Stimulated activated CD8-positive, alpha-beta memory T cell treated with anti-CD3 and anti-CD28 coated beads, Interleukin-7, amount 100 ng/mL, for 24 hours (primary cell): ENCODE measurements at regions not wholly inside any gene's neighbourhood (a gene's known extent, or its start where the extent isn't known, plus 50 kb on each side); places are given as distances from the start of the nearest gene placed in this dataset.
"Not testable (repeated sequence)": the region's sequence is repeated elsewhere in the genome, so short reads cannot be mapped to it uniquely, and the experiment has no call there.

Experiments
- DNase-seq: peaks from one replicate; pipeline ENCODE4 v3.0.0-alpha.2; 2020; ENCODE audit warnings: low read depth

DNA sequence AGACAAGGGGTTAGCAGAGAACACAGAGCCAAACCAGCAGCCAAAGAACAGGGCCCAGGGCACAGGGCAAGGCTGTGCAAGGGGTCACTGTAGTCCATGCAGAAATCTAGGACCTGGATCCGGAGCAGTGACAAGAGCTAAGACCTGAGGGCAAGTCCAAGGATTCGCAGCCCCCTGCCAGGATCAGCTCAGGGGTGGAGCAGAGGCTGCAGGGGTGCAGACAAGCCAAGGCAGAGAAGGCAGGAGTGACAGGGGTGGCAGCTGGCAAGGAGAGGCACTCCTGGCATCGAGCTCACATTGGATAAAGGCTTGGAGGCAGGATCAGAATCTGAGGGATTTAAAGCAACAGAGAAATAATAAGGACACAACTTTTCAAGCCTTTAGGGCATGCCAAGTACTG, 80.7 kb upstream of the NANOS1 start:
- no peak for DNase-seq

DNA sequence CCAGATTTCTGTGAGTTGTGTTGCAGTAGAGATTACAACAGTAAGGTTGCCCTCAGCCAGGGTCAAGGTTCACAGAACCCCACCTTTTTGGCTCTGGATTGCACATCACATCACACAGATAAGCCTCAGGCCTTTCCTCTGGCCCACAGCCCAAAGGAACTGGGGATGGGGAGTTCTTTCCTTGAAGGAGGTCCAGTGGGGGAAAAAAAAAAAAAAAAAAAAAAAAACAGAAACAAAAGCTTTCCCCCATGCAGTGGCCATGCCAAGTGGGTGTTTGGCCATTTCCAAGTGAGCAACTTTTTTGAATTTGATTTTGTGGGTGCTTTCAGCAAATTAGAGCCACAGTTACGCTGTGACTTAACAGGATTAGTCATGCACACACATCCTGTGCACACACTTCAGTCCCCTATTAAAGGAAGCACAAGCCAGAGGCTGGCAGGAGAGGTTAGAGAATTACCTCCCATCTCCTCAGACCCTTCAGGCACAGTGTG, 79.3 kb upstream of the NANOS1 start:
- DNase-seq, result no peak

DNA sequence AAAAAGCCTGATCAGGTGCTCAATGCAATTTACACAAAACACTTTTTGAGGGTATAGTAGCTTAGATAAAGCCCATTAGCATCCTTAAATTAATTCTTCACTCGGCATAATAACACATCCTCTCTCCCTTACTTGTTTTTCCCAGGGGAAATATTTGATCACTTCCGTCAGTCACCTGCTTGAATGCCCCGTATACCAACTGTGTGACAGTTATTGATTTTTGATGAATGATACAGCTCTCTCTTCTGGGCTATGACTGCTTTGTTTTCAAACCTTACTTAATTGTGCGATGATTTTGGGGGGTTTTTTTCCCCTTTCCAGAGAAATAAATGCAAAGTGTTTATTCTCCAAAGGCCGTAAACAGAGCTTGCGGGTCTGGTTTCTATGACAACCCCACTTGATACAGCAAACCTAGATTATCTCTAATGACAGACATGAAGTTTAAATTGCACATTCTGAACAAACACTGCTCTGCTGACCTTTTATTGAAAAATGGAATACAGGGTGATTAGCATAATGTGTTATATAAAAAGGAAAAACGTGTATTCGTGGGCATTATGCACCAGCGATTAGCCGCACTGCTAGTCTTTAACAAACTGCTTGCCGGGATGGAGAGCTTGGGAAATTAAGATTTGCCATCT, 78.4 kb upstream of the NANOS1 start:
- no peak for DNase-seq

DNA sequence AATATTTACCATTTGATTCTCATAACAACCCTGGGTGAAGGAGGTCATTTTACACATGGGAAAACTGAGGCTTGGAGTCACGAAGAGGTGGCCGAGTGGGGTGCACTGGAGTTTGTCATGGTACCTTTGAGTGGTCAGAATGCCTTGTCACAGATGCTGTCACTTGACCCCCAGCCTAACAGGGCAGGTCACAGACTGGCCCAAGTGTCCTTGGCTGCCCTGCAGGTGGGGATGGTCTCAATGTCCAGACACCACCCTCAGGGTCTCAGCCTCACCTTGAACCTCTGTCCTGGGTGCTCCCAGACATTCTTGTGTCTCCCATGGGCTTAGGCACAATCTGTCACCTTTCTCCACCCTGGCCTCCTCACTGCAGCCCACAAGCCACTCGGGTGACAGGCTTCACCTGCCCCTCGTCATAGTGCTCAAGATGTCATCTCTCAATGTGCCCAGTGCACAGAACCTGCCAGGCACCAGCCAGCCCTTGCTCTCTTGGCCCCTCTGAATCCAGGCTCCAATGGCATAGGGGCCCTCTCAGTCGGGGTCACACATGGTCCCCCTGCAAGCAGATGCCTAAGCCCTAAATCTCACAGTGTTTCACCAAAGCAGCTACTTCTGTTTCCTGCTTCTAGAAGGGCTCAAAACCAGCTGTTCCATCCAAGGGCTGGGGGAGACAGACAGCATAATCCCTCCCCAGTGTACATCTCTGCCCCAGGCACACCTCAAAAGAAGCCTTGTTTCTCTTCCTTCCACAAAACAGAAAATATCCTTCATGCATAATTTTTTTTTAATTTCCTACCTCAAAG, 76.8 kb upstream of the NANOS1 start:
- DNase-seq, result no peak

DNA sequence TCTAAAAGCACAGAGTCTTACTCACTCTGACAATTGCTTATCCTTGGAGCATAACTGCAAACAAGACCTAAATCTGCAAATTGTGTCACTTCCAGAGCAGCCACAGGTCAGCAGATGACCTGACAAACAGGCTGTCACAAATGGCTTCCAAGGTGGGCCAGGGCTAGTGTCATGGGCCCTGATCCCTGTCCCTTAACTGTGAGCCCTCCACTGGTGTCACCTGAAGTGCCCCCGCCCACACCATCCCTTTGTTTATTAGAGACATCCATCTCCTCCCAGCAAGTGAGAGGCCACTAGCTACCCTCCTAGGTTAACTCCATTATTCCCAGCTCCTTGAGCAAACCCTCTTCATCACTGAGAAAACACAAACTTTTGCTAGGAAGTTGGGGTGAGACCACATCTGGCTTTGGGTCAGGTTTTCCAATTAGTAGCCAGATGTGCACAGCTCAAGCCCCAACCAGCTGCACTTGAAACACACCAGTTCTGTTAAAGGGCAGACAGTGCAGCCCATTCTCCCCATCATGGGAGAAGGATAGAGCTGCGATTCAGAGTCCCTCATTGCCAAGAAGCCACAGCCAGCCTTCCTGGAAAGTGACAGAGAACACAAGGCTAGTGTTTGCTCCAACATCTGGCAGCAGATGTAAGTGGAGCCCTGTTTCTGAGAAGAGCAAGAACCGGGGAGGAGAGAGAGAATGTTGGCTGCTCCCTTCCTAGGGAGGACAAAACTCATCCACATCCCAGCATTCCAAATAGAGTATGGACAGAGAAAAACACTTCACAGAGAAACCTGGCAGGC, 75.7 kb upstream of the NANOS1 start:
- DNase-seq, result no peak

DNA sequence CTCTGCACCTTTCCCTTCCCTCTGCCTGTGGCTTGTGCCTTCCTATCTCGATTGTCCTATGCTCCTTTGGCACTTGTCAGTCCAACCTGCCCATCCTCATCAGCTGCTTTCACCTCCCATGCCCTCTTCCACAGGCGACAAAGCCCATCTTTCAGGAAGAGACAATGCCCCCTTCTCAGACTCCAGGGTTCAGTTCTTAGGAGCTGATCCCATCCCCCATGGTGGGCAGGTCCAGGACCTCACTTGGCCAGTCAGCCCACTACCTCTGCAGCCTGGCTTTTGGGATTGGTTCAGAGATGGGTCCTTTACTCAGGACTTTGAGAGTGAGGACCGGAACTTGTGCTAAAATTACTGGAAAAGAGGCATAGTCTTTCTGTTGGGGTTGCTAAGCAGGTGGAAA, 74.0 kb upstream of the NANOS1 start:
- no peak for DNase-seq

DNA sequence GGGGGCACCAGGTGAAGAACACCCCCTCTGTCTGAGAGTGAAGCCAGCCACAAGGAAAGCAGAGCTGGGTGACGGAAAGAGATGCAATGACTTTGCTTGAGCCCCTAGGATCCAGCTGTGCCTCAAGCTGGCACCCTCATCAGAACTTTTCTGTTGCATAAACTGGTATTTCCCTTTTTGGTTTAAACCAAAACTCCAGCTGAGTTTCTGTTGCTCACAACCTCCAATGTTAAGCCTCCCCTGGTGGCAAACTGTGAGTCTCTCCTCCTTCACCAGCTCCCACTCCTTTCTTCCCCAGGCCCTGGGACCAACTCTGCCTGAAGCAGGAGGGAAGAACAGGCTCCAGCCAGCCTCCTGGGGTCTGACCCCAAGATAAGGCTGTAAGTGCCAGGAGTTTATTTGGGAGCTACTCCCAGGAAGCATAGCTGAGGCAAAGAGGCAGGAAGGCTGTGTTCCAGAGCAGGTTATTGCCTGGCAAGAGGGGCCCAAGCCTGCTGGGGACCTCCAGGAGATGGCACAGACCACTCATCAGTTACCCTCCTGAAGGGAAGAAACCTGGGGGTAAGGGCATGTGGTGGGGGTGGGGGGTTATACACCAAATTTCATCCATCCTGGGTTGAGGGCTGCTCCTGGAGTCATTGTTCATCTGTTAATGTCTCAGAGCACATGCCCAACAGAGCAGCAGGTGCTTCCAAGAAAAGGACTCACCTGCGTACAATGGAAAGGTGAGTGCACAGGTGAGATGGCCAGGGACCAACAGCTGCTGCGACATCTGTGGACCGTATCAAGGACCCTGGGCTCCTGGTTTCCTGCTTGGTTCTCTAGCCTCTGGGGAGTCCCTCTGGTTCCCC, 73.3 kb upstream of the NANOS1 start:
- no peak for DNase-seq

DNA sequence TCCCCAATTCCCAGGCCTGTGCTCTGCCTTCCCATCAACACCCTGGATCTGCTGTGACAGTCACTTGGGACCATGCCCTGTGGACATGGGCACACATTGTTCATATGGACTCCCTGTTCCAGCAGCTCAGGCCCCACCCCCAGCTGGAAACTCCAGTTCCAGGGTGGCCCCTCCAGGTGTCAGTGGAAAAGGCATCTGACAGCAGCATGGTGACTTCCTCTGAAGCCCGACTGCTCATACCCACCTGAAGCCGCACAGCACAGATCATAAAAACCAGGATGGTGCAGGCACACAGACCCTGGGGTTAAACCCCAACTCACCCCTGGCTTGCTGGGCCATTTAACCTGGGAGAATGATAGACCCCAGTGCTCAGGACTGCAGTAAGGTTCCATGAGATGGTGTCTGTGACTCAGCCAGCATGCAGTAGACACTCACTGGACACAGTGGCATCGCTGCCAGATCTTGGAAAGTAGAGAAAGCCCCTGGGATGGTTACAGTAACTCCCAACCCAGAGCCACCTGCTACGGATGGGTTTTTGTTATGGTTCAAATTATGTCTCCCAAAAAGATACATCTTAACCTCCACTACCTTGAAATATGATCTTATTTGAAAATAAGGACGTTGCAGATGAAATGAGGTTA, 72.6 kb upstream of the NANOS1 start:
- no peak for DNase-seq

DNA sequence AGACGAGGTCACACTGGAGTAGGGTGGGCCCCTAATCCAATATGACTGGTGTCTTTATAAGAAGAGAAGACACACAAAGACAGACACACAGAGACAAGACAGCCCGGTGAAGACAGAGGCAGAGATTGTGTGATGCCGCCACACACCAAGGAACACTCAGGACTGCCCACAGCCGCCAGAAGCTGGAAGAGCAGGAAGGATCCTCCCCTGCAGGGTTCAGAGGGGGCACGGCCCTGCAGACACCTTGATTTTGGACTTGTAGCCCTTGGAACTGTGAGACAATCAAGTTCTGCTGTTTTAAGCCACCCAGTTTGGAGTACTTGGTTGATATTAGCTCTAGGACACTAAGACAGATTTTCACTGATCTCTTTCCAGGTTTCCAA, 72.1 kb upstream of the NANOS1 start:
- no peak for DNase-seq

DNA sequence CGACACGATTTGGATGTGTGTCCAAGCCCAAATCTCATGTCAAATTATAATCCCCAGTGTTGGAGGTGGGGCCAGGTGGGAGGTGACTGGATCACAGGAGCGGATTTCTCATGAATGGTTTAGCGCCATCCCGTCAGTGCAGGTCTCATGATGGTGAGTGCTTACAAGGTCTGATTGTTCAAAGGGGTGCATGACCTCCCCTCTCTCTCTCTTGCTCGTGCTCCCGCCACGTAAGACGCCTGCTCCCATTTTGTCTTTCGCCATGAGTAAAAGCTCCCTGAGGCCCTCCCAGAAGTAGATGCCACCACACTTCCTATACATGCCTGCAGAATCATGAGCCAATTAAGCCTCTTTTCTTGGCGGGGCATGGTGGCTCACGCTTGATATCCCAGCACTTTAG, 71.5 kb upstream of the NANOS1 start:
- DNase-seq, result no peak

DNA sequence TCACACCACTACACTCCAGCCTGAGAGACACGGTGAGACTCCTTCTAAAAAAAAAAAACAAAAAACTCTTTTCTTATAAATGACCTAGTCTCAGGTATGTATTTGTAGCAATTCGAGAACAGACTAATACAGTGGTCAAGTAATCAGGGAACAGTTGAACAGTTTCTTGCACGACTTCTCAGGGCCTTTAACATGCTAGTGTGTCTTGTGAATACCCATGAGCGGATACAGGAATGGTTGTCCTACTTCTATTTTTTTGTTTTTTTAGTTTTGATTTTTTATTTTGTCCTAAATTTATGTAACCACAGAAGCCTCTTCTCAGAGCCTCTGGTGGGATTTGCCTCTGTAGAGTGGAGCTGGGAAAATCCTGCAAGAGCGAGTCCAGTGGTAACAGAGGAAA, 71.0 kb upstream of the NANOS1 start:
- DNase-seq, result no peak

DNA sequence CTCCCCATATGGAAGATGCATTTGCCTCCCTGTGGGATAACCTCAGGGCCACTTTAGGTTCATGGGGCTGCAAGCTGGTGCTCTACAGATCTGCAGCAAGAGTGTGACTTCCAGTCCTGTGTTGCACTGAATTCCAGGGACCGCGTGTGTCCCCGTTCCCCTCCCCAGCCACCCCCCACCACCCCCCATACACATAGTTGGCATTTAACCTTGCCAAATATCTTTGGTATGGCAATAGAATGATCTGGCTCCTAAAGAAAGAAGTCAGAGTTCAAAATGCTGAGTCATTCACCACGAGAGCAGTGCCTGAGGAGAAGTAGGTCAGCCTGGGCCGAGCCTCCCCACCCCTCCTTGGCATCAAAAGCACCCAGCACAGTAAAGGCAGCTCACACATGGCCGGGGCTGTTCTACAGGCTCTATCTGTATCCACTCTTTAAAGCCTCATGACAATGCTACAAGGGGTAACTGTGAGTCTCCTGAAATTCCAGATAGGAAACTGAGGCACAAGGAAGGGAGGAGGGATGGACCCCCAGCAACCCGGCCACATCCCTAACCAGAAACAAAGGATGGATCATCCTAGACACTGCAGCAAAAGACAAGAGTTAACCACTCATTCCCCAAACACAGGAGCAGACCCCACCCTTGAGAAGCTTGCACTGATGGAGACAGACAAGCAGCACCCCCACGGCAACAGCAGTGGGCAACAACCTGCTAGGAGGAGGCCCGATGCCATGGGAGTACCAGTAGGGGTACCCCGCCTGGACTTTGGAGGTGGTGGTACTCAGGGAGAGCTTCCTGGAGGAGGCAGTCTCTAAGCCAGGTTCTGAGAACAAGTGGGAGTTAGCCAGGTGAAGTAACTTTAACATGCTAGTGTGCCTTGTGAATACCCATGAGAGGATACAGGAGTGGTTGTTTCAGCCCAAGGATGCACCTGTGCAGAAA, 70.3 kb upstream of the NANOS1 start:
- DNase-seq, result no peak

DNA sequence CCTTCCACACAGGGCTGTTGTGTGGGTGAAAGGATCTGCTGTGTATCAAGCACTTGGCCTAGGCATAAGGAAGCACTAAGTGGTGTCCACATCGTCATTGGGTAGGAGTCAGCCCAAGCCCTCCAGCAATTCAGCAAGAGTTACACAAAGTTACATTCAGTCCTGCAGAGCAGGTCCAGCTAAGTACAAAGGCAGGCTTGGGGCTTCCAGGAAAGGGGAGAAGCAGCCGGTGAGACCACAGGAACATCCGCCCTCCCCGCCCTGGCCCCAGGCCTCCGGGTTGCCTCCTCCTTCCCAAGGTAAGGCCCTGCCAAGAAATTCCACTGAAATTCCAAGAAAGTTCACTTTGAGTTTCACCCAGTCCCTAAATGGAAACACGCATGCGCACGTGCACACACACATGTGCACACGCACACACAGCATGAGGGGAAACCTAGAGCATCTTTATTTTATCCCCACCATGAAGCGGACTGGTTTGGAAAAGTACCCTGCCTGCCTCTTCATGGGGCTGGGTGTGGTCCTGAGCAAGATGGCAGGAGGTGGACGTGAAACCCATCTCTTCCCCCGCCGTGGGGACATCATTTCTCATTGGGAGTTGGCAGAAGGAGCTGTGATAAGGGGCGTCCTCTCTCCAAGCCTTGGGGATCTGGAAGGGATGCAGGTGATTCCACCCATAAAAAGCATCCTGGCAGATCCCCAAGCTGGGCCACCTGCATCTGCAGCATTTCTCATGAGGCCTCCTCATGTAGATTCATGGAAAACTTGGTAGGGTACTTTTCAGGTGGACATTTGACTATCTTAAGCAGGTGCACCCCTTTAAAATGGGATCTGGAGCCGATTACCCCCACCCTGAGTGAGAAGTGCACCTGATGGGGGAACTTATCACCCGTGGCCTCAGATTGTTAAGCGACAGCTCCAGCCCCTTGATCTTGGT, 69.1 kb upstream of the NANOS1 start:
- DNase-seq, result no peak

DNA sequence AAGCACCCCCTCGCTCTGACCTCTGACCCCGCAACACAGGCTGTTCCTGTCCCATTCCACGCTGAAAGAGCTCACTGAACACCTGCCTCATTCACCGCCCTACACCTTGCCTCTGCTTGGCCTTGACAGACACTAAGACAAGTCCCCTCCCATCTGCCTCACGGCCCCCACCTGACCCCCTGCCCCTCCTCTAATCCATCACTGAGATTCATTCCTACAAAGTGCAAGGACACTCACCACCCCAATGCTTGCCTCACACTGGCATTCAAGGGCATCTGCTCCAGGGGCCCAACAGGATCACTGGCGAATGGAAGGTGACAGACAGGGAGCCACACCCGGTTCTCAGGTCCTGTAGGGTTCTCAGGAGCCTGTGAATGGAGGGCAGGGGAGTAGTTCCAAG, 68.1 kb upstream of the NANOS1 start:
- DNase-seq, result no peak

DNA sequence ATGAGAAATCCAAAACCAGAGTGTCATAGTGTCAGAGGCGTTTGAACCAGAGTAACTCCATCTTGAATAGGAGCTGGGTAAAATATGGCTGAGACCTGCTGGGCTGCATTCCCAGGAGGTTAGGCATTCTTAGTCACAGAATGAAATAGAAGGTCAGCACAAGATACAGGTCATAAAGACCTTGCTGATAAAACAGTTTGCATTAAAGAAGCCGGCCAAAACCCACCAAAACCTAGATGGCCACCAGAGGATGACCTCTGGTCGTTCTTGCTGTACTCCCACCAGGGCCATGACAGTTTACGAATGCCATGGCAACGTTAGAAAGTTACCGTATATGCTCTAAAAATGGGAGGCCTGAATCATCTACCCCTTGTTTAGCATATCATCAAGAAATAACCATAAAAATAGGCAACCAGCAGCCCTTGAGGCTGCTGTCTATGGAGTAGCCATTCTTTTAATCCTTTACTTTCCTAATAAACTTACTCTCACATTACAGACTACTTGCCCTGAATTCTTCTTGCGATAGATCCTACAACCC, 67.1 kb upstream of the NANOS1 start:
- DNase-seq, result not testable (repeated sequence)

DNA sequence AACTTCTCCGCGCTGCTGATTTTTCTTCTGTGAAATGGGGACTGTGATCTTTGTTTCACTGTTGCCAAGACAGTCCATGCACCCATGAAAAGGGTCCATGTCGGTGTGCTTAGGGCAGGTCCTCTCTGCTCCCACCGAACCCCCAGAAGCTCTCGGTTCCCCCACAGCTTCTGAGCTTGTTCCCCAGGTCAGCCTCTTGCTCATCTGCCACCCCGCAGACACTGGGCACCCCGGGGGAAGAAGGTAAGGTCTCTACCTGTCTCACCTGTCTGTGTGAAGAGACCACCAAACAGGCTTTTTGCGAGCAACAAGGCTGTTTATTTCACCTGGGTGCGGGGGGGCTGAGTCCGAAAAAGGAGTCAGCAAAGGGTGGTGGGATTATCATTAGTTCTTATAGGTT, 66.2 kb upstream of the NANOS1 start:
- DNase-seq, result no peak

DNA sequence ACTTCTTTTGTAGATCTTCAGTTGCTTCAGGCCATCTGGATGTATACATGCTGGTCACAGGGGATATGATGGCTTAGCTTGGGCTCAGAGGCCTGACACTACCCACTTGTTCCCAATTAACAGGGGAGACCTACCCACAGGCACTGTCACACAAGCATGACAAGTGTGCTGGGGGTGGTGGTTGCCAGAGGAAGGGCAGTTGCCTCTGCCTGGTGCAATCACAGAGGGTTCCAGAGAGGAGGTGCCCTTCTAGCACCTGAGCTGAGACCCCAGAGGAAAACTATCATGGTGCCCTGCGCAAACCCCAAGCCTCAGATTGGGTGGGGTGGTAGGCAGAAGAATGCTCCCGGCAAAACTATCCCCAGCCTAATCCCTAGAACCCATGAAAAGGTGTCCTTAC, 65.6 kb upstream of the NANOS1 start:
- no peak for DNase-seq

DNA sequence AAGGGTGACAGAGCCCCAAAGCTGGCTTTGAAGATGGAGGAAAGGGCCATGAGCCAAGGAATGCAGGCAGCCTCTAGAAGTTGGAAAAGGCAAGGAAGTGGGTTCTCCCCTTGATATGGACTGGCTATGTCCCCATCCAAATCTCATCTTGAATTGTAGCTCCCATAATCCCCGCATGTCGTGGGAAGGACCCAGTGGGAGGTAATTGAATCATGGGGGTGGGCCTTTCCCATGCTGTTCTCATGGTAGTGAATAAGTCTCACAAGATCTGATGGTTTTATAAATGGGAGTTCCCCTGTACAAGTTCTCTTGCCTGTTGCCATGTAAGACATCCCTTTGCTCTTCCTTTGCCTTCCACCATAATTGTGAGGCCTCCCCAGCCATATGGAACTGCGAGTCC, 65.0 kb upstream of the NANOS1 start:
- not testable (repeated sequence) for DNase-seq

DNA sequence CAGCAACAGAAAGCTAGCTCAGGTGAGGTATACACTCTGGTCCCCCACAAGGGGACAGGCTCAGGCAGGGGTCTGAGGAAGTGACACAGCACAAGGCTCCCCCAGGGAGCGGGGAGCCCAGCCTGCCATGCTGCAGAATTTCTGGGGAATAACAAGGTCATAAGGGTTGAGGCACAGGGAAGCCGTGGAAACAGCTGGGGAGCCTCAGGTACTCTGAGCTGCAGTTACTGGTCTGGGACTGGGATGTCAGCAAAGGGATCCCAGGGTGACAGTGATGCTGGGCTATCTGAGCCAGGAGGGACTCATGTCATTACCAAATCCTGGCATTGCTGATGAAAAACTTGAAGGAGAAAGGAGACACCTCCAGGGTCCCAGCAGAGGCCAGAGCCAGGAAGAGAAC, 64.4 kb upstream of the NANOS1 start:
- DNase-seq, result no peak
